Activated naive CD8-positive, alpha-beta T cell treated with anti-CD3 and anti-CD28 coated beads, Interleukin-2, amount 50 U/mL, for 24 hours (primary cell): ENCODE measurements at regions not wholly inside any gene's neighbourhood (a gene's known extent, or its start where the extent isn't known, plus 50 kb on each side); places are given as distances from the start of the nearest gene placed in this dataset.

Source experiments
- ATAC-seq: fragments of 150-1000 bp; cut with Tn5 transposase; one replicate; pipeline ENCODE4 v1.10.0; 2021
- DNase-seq: peaks from one replicate; pipeline ENCODE4 v3.0.0; 2021
- H3K27ac Mint-ChIP-seq: one replicate; pipeline ENCODE4 v1.8.0; 2021; ENCODE audit warnings: mild to moderate bottlenecking, mixed read lengths
- H3K27me3 Mint-ChIP-seq: one replicate; pipeline ENCODE4 v1.8.0; 2021; ENCODE audit warnings: mixed read lengths
- H3K36me3 Mint-ChIP-seq: one replicate; pipeline ENCODE4 v1.8.0; 2021; ENCODE audit warnings: low read depth, mixed read lengths
- H3K4me1 Mint-ChIP-seq: one replicate; pipeline ENCODE4 v1.8.0; 2021; ENCODE audit warnings: mixed read lengths
- H3K4me3 Mint-ChIP-seq: one replicate; pipeline ENCODE4 v1.8.0; 2021; ENCODE audit warnings: mild to moderate bottlenecking, moderate library complexity, mixed read lengths
- H3K9me3 Mint-ChIP-seq: one replicate; pipeline ENCODE4 v1.8.0; 2021; ENCODE audit warnings: mixed read lengths

GRCh38 chr5:43940562-43940961 lies 337.6 kb downstream of the NNT start:
- no peak overlapping the region for H3K4me3 Mint-ChIP-seq
- no peak overlapping the region for H3K27ac Mint-ChIP-seq
- H3K4me1 Mint-ChIP-seq: no peaks in the 10 kb centered on the region
- no peaks in the 10 kb centered on the region for H3K36me3 Mint-ChIP-seq
- H3K9me3 Mint-ChIP-seq: peaks cover 24% of the 10 kb centered on the region
- ATAC-seq: no peak
- DNase-seq: no peak
- no peaks in the 10 kb centered on the region for H3K27me3 Mint-ChIP-seq

DNA sequence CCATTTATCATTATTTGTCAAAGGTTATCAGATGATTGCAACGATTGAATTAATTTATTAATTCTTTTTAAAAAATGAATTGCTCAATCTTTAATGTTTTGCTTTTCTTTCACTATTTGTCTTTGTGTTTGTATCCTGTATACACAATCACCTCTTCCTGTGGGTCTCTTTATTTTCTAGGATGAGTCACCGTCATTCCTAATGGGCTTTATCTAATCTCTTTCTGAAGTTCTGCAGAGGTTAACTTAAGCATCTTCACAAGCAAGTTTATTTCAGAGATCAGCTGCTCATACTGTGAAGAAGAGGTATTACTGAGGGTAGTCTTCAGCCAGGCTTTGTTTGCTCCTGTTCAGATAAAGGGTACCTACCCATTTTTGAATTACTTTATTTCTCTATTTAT lies 323.9 kb downstream of the NNT start:
- no peaks in the 10 kb centered on the region for H3K36me3 Mint-ChIP-seq
- no peaks in the 10 kb centered on the region for H3K4me1 Mint-ChIP-seq
- no peaks in the 10 kb centered on the region for H3K27me3 Mint-ChIP-seq
- H3K9me3 Mint-ChIP-seq: peaks cover 3% of the 10 kb centered on the region
- no peak for ATAC-seq
- DNase-seq: no peak
- no peak overlapping the region for H3K4me3 Mint-ChIP-seq
- H3K27ac Mint-ChIP-seq: no peak overlapping the region

DNA sequence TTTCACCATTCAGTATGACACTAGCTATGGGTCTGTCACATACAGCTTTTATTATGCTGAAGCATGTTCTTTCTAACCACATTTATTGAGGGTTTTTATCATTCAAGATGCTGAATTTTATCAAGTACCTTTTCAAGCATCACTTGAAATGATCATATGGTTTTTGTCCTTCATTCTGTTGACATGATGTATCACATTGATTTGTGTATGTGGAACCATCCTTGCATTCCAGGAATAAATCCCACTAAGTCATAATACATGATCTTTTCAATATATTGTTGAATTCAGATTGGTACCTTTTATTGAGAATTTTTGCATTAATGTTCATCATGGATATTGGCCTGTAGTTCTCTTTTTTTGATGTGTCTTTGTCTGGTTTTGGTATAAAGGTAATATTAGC lies 317.4 kb downstream of the NNT start:
- ATAC-seq (no peak), DNase-seq (no peak)
- H3K9me3 Mint-ChIP-seq: no peaks in the 10 kb centered on the region
- no peaks in the 10 kb centered on the region for H3K27me3 Mint-ChIP-seq
- no peak overlapping the region for H3K4me3 Mint-ChIP-seq
- H3K4me1 Mint-ChIP-seq: no peaks in the 10 kb centered on the region
- H3K36me3 Mint-ChIP-seq: no peaks in the 10 kb centered on the region
- H3K27ac Mint-ChIP-seq: no peak overlapping the region

- no peaks in the 10 kb centered on the region for H3K9me3 Mint-ChIP-seq
- no peaks in the 10 kb centered on the region for H3K27me3 Mint-ChIP-seq
- ATAC-seq (no peak), DNase-seq (no peak)
- no peak overlapping the region for H3K27ac Mint-ChIP-seq
- no peaks in the 10 kb centered on the region for H3K4me1 Mint-ChIP-seq
- no peaks in the 10 kb centered on the region for H3K36me3 Mint-ChIP-seq
- no peak overlapping the region for H3K4me3 Mint-ChIP-seq
Measured at GRCh38 chr5:43917925-43918324, 314.9 kb downstream of the NNT start.

DNA sequence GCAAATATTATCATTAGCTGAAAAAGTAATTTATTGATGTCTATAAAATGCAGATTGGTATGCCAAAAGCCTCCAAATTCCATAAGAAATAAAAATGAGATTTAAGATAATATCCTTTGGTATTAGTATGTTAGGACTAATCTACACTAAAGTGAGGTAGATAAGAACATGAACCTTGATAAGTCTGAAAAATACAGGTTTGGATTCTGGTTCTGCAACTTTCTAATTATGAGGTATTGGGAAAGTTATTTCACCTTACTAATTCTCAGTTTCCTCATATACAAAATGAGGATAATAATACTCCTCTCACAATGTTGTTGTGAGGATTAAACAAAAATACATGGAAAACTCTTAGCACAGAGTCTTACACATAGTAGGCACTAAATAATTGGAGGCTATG lies 300.1 kb downstream of the NNT start:
- no peak overlapping the region for H3K27ac Mint-ChIP-seq

DNA sequence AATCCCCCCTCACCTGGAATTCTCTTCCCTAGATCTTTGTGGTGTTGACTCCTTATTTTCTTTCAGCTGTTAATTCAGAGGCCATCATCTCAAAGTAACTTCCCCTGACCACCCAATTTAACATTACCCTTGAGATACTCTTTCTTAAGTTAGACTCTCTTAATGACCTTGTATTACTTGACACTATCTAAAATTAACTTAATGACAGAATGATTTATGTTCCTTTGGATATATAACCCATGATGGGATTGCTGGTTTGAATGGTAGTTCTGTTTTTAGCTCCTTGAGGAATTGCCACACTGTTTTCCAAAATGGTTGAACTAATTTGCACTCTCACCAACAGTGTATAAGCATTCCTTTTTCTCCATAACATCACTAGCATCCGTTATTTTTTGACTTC lies 298.0 kb downstream of the NNT start:
- no peaks in the 10 kb centered on the region for H3K27me3 Mint-ChIP-seq
- H3K36me3 Mint-ChIP-seq: no peaks in the 10 kb centered on the region
- H3K4me1 Mint-ChIP-seq: no peaks in the 10 kb centered on the region
- no peak overlapping the region for H3K4me3 Mint-ChIP-seq
- H3K9me3 Mint-ChIP-seq: no peaks in the 10 kb centered on the region
- DNase-seq (no peak), ATAC-seq (no peak)
- no peak overlapping the region for H3K27ac Mint-ChIP-seq

More for the DNA sequence above, 300.1 kb downstream of the NNT start:
- Mint-ChIP-seq H3K27me3 (no peaks in the 10 kb centered on the region), H3K4me3 (no peak overlapping the region), H3K9me3 (no peaks in the 10 kb centered on the region), H3K4me1 (no peaks in the 10 kb centered on the region), H3K36me3 (no peaks in the 10 kb centered on the region)
- no peak for ATAC-seq
- DNase-seq: no peak

DNA sequence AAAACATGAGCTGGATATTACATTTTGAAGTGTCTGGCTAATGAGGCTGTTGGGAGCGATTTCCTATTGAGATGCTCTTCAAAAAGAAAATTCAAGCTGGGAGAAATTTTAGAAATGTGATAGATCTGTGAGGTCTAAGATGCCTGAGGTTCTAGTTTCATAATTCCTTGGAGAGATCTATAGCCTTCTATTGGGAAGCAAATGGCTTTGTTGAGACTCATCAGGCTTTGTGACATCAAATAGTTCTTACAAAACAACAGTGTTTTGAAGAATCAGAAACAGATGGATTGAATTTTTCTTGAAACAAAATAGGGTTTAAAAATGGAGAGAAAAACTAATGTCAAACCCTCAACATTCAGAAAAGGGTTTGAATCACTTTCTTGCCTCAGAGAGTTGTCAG lies 292.9 kb downstream of the NNT start:
- Mint-ChIP-seq H3K4me1 (no peaks in the 10 kb centered on the region), H3K4me3 (no peak overlapping the region), H3K36me3 (no peaks in the 10 kb centered on the region), H3K9me3 (no peaks in the 10 kb centered on the region), H3K27ac (no peak overlapping the region), H3K27me3 (no peaks in the 10 kb centered on the region)
- no peak for DNase-seq
- no peak for ATAC-seq

- no peak for ATAC-seq
- Mint-ChIP-seq H3K36me3 (no peaks in the 10 kb centered on the region), H3K4me3 (no peak overlapping the region), H3K27ac (no peak overlapping the region), H3K27me3 (no peaks in the 10 kb centered on the region), H3K4me1 (no peaks in the 10 kb centered on the region), H3K9me3 (no peaks in the 10 kb centered on the region)
- DNase-seq: no peak
Measured at GRCh38 chr5:43893951-43894684, 291.1 kb downstream of the NNT start.

DNA sequence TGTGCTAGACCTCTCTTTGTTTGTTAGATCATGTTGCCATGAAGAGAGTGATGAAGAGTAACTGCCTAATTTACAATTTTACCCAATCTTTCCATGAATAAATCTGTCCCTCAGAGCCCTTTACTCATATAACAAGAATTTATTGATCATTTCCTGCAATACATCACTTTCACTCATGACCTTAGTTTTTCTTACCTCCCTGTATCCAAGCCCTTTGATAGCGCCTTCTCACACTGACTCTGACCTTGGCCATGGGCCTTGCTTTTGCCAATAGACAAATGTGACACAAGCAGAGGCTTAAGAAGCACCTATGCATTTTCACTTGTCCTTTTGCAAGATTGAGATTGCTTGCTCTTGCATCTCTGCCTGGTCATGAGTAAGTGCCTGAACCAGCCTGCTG lies 288.1 kb downstream of the NNT start:
- H3K4me3 Mint-ChIP-seq: no peak overlapping the region
- H3K36me3 Mint-ChIP-seq: no peaks in the 10 kb centered on the region
- no peak for ATAC-seq
- H3K27me3 Mint-ChIP-seq: no peaks in the 10 kb centered on the region
- H3K9me3 Mint-ChIP-seq: no peaks in the 10 kb centered on the region
- H3K4me1 Mint-ChIP-seq: no peaks in the 10 kb centered on the region
- no peak overlapping the region for H3K27ac Mint-ChIP-seq
- no peak for DNase-seq

GRCh38 chr5:43889233-43889632 lies 286.3 kb downstream of the NNT start:
- no peak overlapping the region for H3K4me3 Mint-ChIP-seq
- ATAC-seq (no peak), DNase-seq (no peak)
- H3K27me3 Mint-ChIP-seq: no peaks in the 10 kb centered on the region
- no peaks in the 10 kb centered on the region for H3K4me1 Mint-ChIP-seq
- no peaks in the 10 kb centered on the region for H3K36me3 Mint-ChIP-seq
- H3K9me3 Mint-ChIP-seq: no peaks in the 10 kb centered on the region
- no peak overlapping the region for H3K27ac Mint-ChIP-seq

- no peaks in the 10 kb centered on the region for H3K4me1 Mint-ChIP-seq
Measured at GRCh38 chr5:43875741-43876140, 272.8 kb downstream of the NNT start.

DNA sequence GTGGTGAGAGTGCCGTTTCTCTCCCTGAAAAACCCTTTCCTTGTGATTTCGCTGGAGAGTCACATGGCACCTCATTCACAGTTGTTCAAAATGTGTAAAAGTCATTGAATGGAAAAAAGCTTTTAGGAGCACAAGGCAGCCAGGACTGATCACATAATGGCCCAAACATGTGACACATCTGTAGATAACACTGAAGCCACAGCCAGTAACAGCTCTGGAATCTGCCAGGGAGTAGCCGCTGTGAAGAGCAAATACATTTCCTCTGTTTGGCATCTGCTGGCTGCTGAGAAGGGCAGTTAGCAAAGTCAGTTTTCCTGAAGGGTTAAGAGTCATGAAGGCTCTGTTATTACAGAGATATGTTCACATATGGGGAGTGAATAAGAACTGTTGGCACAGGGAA lies 271.8 kb downstream of the NNT start:
- no peaks in the 10 kb centered on the region for H3K36me3 Mint-ChIP-seq
- H3K4me1 Mint-ChIP-seq: no peaks in the 10 kb centered on the region
- no peak overlapping the region for H3K4me3 Mint-ChIP-seq
- ATAC-seq: no peak
- no peak overlapping the region for H3K27ac Mint-ChIP-seq
- H3K9me3 Mint-ChIP-seq: no peaks in the 10 kb centered on the region
- no peak for DNase-seq
- no peaks in the 10 kb centered on the region for H3K27me3 Mint-ChIP-seq

More at GRCh38 chr5:43875741-43876140, 272.8 kb downstream of the NNT start:
- no peaks in the 10 kb centered on the region for H3K36me3 Mint-ChIP-seq
- no peak for ATAC-seq
- no peaks in the 10 kb centered on the region for H3K9me3 Mint-ChIP-seq
- no peak overlapping the region for H3K27ac Mint-ChIP-seq
- H3K27me3 Mint-ChIP-seq: no peaks in the 10 kb centered on the region
- DNase-seq: no peak
- no peak overlapping the region for H3K4me3 Mint-ChIP-seq

- Mint-ChIP-seq H3K27me3 (no peaks in the 10 kb centered on the region), H3K9me3 (no peaks in the 10 kb centered on the region)
- no peak for ATAC-seq
Measured at GRCh38 chr5:43873791-43874190, 270.8 kb downstream of the NNT start.

DNA sequence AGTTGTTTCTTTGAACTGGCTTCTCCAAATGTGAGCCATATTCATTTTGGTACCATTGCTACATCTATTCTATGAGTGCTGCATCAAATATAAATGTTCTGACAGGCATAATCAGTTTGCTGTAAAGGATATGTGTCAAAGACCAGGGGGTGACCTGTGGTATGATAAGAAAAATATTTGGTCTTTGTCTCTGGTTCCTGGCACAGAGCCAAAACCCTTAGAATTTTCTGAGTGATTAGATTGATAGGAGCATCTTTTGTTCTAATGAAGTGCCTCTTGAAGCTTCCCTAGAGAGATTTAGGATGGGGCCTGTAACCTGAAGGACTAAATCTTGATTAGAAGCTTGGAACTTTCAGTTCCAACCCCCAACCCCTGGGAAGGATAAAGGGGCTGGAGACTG lies 256.3 kb downstream of the NNT start:
- no peaks in the 10 kb centered on the region for H3K36me3 Mint-ChIP-seq
- H3K9me3 Mint-ChIP-seq: no peaks in the 10 kb centered on the region
- no peak for ATAC-seq
- H3K27me3 Mint-ChIP-seq: no peaks in the 10 kb centered on the region
- no peak overlapping the region for H3K4me3 Mint-ChIP-seq
- H3K4me1 Mint-ChIP-seq: no peaks in the 10 kb centered on the region
- no peak overlapping the region for H3K27ac Mint-ChIP-seq
- no peak for DNase-seq

More at GRCh38 chr5:43873791-43874190, 270.8 kb downstream of the NNT start:
- no peak overlapping the region for H3K4me3 Mint-ChIP-seq
- H3K4me1 Mint-ChIP-seq: no peaks in the 10 kb centered on the region
- DNase-seq: no peak
- no peak overlapping the region for H3K27ac Mint-ChIP-seq
- no peaks in the 10 kb centered on the region for H3K36me3 Mint-ChIP-seq

GRCh38 chr5:43855452-43855851 lies 252.5 kb downstream of the NNT start:
- Mint-ChIP-seq H3K9me3 (no peaks in the 10 kb centered on the region), H3K27ac (no peak overlapping the region), H3K4me1 (no peaks in the 10 kb centered on the region), H3K4me3 (no peak overlapping the region), H3K27me3 (no peaks in the 10 kb centered on the region), H3K36me3 (no peaks in the 10 kb centered on the region)
- DNase-seq: no peak
- ATAC-seq: no peak
